Testis (tissue), 2 donors: ENCODE measurements at regions not wholly inside any gene's neighbourhood (a gene's known extent, or its start where the extent isn't known, plus 50 kb on each side); places are given as distances from the start of the nearest gene placed in this dataset.
"Not testable (repeated sequence)": the region's sequence is repeated elsewhere in the genome, so short reads cannot be mapped to it uniquely, and the experiment has no call there.

ENCODE experiments used
- DNase-seq: peaks from one replicate; pipeline ENCODE4 v3.0.0-alpha.2; 2019
- H3K27ac ChIP-seq, 2 donors: fragments of 200-600 bp; sonication (generic); one replicate each; pipeline ENCODE4 v1.5.1; 2019
- H3K27me3 ChIP-seq: fragments of 200-600 bp; sonication (generic); one replicate; pipeline ENCODE4 v1.5.1; 2019
- H3K36me3 ChIP-seq: fragments of 200-600 bp; sonication (generic); one replicate; pipeline ENCODE4 v1.5.1; 2017; ENCODE audit warnings: low read depth; ENCODE audit errors: missing control alignments
- H3K4me1 ChIP-seq: fragments of 200-600 bp; sonication (generic); one replicate; pipeline ENCODE4 v1.5.1; 2019
- H3K4me3 ChIP-seq, 2 donors: fragments of 200-600 bp; sonication (generic); one replicate each; pipeline ENCODE4 v1.5.1; 2017 to 2019
- H3K9me3 ChIP-seq: fragments of 200-600 bp; sonication (generic); one replicate; pipeline ENCODE4 v1.5.1; 2017
- CTCF ChIP-seq, 3 experiments: fragments of 450-650 bp in 2 of 3; fragments of 200-600 bp in 1 of 3; sonication (generic) in 1 of 3; IDR thresholded peaks; one replicate each; pipeline ENCODE4 v1.5.1; 2016 to 2019; ENCODE audit warnings: antibody characterized with exemption in 3 of 3, mild to moderate bottlenecking in 2 of 3, moderate library complexity in 1 of 3
- POLR2A ChIP-seq: fragments of 450-650 bp; IDR thresholded peaks from one replicate; pipeline ENCODE4 v1.6.1; 2017; ENCODE audit warnings: antibody characterized with exemption, mild to moderate bottlenecking, moderate library complexity
- WGBS, 2 donors: methylation state at CpG; one replicate each; pipeline ENCODE4 v1.1.5; 2018; 5-methylcytosine and 5-hydroxymethylcytosine counted together
- intact Hi-C: fragments of 100-400 bp; cut with DNase I; formaldehyde crosslinking; loops from one replicate; pipeline ENCODE4 v1.15.1; 2023; ENCODE audit warnings: low total_unique reads

GRCh38 chr6:67698534-67698933 is 936.5 kb upstream of the ADGRB3 start:
- Histone ChIP-seq H3K4me1 (no peaks in the 10 kb centered on the region), H3K27me3 (no peaks in the 10 kb centered on the region), H3K4me3 (no peak overlapping the region), H3K9me3 (no peaks in the 10 kb centered on the region), H3K36me3 (no peaks in the 10 kb centered on the region), H3K27ac (no peak overlapping the region)
- DNase-seq: no peak
- TF ChIP-seq CTCF (IDR thresholded peaks at IDR 0.05): no peak
- no peak for TF ChIP-seq POLR2A
- WGBS, 2 donors: 68 to 72% methylated on average over 4 of the region's 4 CpGs
- intact Hi-C loops: no loop called here

- intact Hi-C loops: no loop called here
- TF ChIP-seq CTCF (IDR thresholded peaks at IDR 0.05) (no peak), POLR2A (no peak)
- DNase-seq: no peak
- Histone ChIP-seq H3K27ac (no peak overlapping the region), H3K9me3 (no peaks in the 10 kb centered on the region), H3K27me3 (no peaks in the 10 kb centered on the region), H3K4me3 (no peak overlapping the region), H3K36me3 (no peaks in the 10 kb centered on the region), H3K4me1 (no peaks in the 10 kb centered on the region)
- WGBS, 2 donors: 81 to 93% methylated on average over 4 of the region's 4 CpGs
Measured at GRCh38 chr6:67694127-67694526, 941.0 kb upstream of the ADGRB3 start.

GRCh38 chr6:67689329-67689728 is 945.8 kb upstream of the ADGRB3 start:
- no peak overlapping the region for H3K27ac ChIP-seq
- intact Hi-C loops: no loop called here

GRCh38 chr6:67687396-67687795 is 947.7 kb upstream of the ADGRB3 start:
- H3K27ac ChIP-seq: no peak overlapping the region
- intact Hi-C loops: no loop called here
- no peak for DNase-seq
- no peaks in the 10 kb centered on the region for H3K4me1 ChIP-seq
- H3K27me3 ChIP-seq: no peaks in the 10 kb centered on the region
- 69 to 78% methylated on average over 7 of the region's 7 CpGs for WGBS, 2 donors
- no peak overlapping the region for H3K4me3 ChIP-seq
- H3K9me3 ChIP-seq: no peaks in the 10 kb centered on the region
- H3K36me3 ChIP-seq: no peaks in the 10 kb centered on the region
- TF ChIP-seq POLR2A (no peak), CTCF (IDR thresholded peaks at IDR 0.05) (no peak)

More at GRCh38 chr6:67689329-67689728, 945.8 kb upstream of the ADGRB3 start:
- Histone ChIP-seq H3K27me3 (no peaks in the 10 kb centered on the region), H3K9me3 (no peaks in the 10 kb centered on the region), H3K36me3 (no peaks in the 10 kb centered on the region), H3K4me3 (no peak overlapping the region), H3K4me1 (no peaks in the 10 kb centered on the region)
- TF ChIP-seq CTCF (IDR thresholded peaks at IDR 0.05): no peak
- no peak for TF ChIP-seq POLR2A
- 89 to 96% methylated on average over 1 of the region's 1 CpG for WGBS, 2 donors
- no peak for DNase-seq

GRCh38 chr6:67686225-67686624 is 948.9 kb upstream of the ADGRB3 start:
- 90 to 93% methylated on average over 1 of the region's 1 CpG for WGBS, 2 donors
- DNase-seq, H3K9me3 ChIP-seq, H3K4me3 ChIP-seq, H3K27ac ChIP-seq, intact Hi-C loops, H3K4me1 ChIP-seq, H3K27me3 ChIP-seq, H3K36me3 ChIP-seq: not testable (repeated sequence)
